CD4-positive, alpha-beta T cell treated with Interleukin-6 for 4 hours (primary cell): ENCODE measurements at regions not wholly inside any gene's neighbourhood (a gene's known extent, or its start where the extent isn't known, plus 50 kb on each side); places are given as distances from the start of the nearest gene placed in this dataset.

Source experiments
- DNase-seq: peaks from one replicate; pipeline ENCODE4 v3.0.0-alpha.2; 2020; ENCODE audit warnings: mixed read lengths

- no peak for DNase-seq
These were observed 109.3 kb upstream of the HAND1 start for GRCh38 chr5:154587123-154588026.

DNA sequence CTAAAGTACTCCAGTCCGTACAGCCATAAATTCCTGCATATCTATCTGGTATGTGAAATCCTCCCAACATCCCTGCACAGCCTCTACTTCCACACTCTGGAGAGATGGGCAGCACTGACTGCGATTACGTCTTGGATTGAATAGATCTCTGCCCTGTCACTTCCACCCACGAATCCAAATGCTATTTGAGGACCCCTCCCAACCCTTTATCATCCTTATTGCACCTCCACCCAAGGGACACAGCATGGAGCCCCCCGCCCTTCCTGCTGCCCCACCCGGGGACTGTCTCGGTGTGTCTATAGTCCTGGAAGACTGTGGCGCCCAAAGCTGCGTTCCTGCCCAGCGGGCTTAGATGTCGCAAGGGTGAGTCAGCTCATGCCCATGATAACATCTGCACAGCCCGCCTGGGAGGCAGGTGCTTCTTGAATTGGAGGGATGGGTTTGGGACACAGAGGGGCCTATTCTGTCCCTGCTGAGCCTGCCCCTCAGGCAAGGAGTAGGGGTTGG lies 105.7 kb upstream of the HAND1 start:
- DNase-seq = no peak

DNA sequence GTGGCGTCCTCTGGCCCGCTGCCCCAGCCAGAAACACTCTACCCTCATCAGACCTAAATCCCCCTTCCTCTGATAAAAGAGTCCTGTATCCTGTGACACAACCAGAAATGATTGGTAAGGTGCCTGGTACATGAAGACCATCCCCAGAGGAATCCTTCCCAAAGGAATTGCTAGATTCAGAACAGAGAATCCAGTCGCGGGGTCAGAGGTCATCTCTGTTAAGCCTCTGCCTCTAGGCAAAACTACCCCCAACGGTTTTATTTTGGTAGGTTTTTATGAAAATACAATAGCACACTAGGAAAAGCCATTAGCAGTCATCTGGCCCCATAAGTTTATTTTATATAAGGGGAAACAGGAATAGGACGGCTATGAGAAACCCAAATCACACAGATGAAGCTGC lies 102.4 kb upstream of the HAND1 start:
- no peak for DNase-seq

- no peak for DNase-seq
These were observed 99.4 kb upstream of the HAND1 start for GRCh38 chr5:154577416-154577815.

DNA sequence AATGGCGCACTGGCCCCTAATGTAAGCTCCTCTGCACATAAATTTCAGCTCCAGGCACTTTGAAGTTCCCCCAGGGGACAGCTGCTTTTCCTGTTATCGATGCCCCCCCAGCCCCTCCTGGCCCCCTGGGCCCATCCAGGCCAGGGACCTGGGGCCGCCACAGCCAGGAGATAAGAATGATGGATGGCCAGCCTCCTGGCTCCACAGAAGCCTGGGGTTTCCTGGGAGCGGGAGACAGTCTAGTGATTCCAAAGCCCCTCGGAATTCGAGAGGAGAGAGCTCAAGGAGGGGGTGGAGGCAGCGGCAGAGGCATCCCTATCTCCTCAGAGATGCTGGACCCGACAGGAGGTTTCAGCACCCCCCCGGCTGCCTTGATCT lies 98.4 kb upstream of the HAND1 start:
- DNase-seq = no peak

DNA sequence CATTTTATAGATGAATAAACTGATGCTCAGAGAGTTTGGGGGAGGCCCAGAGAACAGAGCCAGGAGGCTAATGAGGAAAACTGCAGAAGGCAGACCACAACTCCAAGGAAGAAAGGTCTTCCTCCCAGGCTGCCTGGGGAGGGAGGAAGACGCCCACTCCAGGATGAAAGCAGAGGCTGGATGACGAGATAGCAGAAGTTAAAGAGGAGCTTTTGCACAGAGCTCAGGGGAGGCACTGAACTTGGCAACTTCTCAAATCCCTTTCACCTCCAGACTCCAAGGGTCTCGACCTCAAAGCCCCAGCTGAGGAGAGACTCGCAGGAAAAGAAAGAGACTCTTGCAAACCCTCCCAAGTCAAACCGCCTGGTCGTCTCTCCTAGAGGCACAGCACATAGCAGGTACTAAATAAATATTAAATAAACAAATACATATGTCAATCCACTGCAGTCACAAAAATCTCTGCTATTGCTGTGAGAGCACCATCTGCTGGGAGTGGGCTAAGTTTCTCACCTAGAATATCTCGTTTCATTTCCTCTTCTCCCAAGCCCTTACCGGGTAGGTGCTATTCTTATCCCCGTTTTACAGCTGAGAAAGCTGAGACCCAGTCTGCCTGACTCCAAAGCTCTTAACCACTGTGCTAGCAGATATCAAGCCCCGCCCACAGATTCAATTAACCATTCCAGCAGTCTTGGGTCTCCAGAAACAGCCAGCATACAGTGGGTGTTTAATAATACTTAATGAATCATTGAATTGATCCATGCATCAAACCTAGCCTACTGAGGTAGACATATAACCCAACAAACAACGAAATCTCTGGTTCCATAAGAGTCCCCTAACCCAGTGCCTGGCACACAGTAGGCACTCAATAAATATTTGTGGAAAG lies 97.8 kb upstream of the HAND1 start:
- DNase-seq = no peak

DNA sequence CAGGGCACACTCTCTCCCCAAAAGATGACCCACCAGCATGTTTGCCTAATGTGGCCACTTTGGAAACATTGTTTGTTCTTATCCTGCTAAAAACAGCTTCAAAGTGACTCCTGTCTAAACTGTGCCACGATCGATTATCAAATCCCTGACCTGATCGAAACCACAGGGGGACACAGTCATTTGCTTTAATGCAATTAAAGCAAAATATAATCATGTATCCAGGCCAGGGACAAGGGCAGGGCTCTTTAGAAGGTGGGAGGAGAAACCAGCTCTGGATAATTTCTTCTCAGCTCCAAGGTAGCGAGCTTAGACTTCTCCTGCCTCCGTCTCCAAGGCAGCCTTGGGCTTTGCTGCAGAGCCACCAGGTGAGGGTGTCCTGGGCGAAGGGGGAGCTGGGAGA lies 95.0 kb upstream of the HAND1 start:
- DNase-seq = no peak

DNA sequence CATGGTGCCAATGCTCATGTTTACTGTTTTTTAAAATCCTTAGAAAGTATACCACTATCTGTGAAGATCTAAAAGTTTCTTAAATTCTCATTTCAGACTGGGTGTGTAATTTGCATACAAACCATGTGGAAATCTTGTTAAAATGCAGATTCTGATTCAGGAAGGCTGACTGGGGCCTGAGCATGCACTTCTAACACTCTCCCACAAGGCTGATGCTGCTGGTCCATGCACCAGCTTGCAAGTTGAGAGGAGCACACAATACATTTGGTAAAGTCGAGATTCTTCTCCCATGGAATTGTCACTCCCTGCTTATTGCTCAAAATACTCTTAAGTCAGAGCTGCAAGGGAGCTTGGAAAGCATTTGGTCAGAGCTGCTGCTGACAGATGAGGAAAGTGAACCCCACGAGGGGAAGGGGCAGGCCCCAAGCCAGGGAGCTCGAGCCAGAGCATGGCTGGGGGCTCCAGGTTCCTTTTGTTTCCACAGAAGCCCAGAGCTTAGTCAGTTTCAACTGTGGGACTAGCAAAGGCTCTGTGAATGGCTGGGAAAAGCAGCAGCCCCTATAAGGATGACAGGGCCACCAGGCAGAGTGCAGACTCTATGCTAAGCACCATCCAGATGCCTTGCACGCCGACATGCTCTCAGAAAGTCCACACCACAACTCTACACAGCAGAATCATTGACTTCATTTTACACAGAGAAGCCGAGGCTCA lies 93.5 kb upstream of the HAND1 start:
- DNase-seq = no peak

DNA sequence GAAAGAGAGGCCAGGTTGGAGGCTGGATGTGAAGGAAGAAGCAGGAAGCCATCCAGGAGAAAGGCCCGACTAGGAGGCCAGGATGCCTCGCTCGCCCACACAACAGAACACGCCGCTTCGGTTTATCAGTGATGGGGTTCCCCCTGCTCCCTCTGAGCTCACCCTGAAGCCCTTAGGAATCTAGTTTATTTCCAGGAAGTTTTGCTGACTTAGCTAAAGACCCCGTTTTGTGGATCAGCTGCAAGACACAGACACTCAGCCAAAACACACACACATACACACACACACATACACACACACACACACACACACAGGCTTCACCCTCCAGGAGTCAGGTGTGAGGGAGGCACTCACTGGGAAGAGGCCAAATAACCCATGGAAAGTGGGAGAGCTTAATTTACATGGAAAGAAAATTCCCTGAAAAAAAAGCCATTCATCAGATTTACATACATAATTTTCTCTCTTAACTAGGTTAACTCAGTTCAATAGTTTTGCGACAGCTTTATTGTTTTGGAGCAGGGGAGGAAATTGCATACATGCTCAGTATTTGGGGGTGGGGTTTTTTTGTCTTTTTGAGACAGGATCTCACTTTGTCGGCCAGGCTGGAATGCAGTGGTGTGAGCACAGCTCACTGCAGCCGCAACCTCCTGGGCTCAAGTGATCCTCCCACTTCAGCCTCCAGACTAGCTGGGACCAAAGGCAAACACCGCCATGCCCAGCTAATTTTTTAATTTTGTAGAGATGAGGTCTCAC lies 92.7 kb upstream of the HAND1 start:
- no peak for DNase-seq

DNA sequence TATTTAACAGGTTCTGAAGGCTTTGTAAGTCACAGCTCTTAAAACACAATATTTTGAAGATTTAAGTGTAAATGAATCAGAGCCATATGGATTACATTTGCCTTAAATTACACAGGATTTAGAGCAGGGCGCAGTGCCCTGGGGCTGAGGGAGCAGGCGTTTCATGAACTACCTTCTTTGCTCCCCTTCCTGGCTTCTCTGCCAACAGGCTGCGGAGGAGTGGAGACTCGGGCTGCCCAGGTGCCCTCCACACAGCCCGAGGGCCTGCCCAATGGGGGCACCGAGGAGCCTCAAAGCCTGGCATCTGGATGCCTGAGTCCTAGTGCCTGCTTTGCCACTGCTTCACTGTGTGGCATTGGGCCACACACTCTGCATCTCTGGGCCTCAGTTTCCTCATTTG lies 90.6 kb upstream of the HAND1 start:
- DNase-seq = no peak

DNA sequence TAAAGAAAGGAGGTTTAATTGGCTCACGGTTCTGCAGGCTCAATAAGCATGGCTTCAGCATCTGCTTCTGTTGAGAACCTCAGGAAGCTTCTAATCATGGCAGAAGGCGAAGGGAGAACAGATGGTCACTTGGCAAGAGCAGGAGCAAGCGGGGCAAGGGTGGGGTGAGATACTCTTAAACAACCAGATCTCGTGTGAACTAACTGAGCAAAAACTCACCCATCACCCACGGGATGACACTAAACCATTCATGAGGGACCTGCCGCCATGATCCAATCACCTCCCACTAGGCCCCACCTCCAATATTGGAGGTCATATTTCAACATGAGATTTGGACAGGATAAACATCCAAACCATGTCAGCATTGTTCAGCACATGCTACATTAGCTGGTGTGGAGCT lies 89.1 kb upstream of the HAND1 start:
- no peak for DNase-seq

GRCh38 chr5:154566146-154566680 lies 88.2 kb upstream of the HAND1 start:
- DNase-seq = no peak

DNA sequence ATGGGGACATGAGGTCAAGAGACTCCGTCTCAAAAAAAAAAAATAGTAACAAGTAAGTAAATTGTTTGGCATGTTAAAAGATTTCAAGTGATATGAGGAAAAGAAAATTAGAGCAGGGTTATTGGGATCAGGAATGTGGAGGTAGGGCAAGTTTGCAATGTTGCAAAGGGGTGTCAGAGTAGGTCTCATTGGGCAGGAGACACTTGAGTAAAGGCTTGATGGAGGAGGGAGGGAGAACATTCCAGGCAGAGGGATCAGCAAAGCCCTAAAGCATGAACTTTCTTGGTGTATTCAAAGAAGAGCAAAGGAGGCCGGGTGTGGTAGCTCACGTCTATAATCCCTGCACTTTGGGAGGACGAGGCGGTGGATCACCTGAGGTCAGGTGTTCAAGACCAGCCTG lies 87.1 kb upstream of the HAND1 start:
- DNase-seq = no peak

DNA sequence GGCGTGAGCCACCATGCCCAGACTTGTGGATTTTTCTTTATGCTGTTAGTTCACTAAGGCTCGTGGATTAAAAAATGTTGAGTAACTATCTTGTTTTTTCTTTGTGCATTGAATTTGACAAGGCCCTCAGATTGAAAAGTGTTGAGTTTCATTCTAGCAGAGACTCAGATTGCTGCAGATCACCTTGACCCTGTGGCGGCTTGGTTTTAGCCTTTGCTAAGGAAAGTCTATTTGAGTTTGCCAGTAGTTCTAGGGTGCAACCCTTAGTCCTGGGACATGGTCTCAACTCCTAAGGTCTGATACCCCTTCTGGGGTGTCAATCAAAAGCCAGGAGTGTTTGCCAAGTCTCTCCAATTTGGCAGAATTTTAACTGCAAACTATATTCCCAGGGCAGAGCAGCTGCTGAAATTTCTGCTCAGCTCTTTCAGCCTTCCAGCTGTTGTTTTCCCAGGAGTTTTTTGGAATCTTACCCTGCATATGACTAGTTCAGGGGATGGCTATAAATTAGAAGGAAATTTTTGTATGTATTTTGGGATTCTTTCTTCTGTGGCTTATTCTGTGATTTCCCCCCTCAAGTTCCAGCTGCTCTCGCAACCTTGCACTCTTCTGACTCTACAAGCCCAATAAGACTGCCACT lies 84.3 kb upstream of the HAND1 start:
- DNase-seq = no peak

- no peak for DNase-seq
These were observed 81.6 kb upstream of the HAND1 start for GRCh38 chr5:154559398-154560276.

GRCh38 chr5:154557548-154557947 lies 79.5 kb upstream of the HAND1 start:
- DNase-seq = no peak

DNA sequence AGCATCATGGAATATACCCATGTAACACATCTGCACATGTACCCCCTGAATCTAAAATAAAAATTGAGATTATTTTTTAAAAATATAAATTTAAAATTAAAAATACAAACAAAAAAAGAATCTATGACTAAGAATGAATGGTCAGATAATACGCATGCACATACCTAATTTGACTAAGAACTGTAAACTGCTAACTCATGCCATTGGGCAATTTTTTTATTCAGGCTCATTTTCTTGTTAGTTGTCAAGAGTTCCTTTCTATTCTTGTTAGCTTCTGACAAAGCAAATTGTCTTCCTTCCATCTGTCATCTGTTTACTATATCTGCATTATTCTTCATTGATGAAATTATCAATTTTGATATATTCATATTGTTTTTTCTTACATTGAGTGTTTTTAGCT lies 69.5 kb upstream of the HAND1 start:
- DNase-seq = no peak

DNA sequence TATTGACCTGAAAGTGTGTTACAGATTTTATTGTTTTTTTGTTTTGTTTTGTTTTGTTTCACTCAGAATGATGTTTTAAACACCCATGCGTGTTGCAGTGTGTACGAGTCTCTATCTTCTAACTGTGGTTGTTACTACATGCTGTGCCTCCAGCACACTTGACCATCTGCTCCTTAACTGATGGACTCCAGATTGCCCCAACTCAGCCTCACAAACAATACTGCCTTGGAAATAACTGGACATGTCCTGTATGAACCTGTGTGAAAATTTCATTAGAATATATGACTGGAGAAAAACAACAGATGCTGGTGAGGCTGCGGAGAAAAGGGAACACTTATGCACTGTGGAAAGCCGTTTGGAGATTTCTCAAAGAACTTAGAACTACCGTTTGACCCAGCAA lies 68.7 kb upstream of the HAND1 start:
- no peak for DNase-seq

DNA sequence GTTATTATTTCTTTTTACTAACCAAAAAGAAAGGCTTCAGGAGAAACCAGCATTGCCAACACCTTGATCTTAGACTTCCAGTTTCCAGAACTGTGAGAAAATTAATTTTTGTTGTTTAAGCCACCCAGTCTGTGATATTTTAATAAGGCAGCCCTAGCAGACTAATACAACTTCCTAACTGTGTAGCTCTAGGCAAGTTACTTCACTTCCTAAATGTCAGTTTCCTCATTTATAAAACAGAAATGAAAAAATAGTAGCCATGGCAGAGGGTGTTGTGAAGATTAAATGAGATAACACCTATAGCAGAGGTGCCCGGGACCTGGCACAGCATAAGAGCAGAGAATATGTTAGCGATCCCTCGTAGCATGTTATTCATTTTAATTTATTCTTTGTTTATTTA lies 66.6 kb upstream of the HAND1 start:
- DNase-seq = no peak

GRCh38 chr5:154543380-154543779 lies 65.4 kb upstream of the HAND1 start:
- DNase-seq = no peak

GRCh38 chr5:154542581-154542980 lies 64.6 kb upstream of the HAND1 start:
- no peak for DNase-seq
